ENCODE measurements at regions not wholly inside any gene's neighbourhood (a gene's known extent, or its start where the extent isn't known, plus 50 kb on each side); places are given as distances from the start of the nearest gene placed in this dataset.
A peak's percentile ranks its signal among the peaks of the same experiment; 100 is the strongest.

- DNase-seq (ENCODE audit: low spot score) = no peak
These were observed 215.6 kb downstream of the ESM1 start for GRCh38 chr5:54769746-54770145.

DNA sequence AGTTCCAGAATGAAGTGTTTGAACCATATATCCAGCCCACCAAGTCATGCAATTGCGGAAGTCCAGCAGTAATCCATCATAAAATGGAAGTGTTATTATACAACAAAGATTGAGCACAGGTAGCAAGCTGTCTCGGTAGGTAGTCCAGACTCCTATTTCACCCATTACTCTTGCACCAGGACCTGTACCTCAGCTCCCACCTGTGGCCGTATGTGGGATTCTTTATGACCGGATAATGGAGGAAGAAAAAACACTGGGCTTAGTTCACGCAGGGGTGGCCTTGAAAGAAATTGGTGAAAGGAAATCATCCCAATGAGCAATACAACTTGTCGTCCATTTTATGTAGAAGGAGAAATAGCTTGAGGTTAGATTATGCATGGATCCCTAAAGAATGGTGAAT is 216.3 kb downstream of the ESM1 start:
- no peak for DNase-seq (ENCODE audit: low spot score)

- no peak for DNase-seq (ENCODE audit: low spot score)
These were observed 218.6 kb downstream of the ESM1 start for GRCh38 chr5:54766748-54767147.

GRCh38 chr5:54765165-54766028 is 220.0 kb downstream of the ESM1 start:
- DNase-seq (ENCODE audit: low spot score) = no peak

DNA sequence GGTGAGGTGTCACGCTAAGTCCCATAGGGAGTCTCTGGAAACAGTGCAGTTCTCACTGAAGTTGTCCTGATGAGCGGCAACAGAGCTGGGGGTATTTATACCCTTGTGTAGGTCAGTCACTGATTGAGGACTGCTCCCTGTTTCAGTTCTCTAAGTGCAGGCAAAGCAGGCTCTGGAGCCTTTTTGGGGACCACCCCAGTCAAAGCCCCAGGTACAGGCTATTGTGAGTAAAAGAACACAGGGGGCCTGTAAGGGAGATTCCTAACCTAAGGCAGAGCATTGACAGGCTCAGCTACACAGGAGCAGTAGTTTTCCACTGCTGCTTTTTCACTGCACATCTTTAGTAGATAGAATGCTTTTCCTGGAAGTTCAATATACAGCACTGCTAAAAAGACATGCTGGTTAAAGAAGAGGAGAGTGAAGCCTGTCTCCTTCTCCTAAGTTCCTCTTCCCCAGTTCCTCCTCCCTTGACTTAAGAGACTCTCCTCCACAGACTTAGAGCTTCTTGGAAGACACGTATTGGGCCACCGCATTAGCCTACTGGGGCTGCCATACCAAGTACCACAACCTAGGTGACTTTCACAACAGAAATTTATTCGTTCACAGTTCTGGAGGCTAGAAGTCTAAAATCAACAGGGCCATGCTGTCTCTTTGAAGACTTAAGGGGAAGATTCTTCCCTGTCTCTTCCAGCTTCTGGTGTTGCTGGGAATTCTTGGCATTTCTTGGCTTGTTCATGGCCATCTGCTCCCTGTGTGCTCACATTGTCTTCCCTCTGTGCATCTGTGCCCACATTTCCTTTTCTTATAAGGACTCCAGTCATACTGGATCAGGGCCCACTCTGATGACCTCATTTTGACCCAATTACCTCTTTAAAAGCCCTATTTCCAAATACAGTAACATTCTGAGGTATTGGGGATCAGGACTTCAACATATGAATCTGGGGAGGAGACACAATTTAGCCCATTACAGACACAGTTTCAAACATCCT is 221.0 kb downstream of the ESM1 start:
- no peak for DNase-seq (ENCODE audit: low spot score)

DNA sequence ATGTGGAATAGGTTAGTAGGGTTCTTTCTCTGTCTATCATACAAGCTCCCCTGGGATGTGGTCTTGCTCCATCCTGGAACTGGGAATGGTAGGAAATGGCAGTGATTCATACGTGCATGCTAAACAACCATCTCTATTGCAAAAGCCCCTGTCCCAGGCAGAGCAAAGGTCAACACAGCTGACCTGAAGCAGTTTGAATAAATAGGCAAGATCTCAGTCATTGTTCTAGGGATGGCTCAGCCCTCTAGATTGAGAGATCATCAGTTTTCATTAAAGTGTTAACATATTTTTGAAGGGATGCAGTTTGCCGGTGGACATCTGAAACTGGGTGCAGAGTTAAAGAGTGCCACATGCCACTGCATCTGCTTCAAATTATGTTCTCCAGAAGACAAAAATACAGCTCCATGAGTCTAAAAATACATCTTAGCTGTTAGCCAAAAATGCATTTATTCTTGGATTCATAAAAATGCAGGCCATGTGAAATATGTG is 224.1 kb downstream of the ESM1 start:
- DNase-seq (ENCODE audit: low spot score) = no peak

DNA sequence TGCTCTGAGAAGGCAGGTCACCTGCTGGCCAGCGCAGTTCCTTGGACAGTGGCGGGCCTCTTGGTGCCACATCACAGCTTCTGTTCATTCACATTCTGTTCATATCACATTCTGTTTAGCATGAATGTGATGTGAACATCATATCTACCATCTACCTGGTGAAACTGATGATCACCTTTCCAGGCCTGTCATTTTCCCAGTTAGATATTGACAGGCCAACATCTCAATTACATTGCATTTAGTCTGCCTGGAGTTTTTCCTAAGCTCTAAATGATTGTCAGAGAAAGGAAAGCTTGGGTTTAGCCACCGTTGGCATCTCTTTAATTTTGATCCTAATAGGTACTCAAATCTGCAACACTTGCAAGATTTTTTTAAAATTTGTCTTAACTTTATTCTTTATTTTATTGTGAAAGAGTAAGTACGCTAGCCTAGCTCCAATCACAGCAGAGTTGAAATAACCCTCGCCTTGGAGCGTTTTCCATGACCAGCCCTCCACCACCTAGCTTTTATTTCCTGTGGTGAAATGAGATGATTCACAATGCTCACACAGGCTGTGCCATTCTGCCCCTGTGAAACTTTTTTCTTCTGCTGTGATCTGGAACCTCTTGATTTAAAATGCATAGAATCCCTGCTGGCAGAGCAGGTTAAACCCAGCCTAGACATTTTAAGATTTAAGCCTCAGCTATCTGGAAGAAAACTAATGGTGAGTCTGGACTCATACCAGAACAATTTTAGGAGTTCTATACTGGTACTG is 225.0 kb downstream of the ESM1 start:
- no peak for DNase-seq (ENCODE audit: low spot score)

- no peak for DNase-seq (ENCODE audit: low spot score)
These were observed 227.4 kb downstream of the ESM1 start for GRCh38 chr5:54758038-54758437.

DNA sequence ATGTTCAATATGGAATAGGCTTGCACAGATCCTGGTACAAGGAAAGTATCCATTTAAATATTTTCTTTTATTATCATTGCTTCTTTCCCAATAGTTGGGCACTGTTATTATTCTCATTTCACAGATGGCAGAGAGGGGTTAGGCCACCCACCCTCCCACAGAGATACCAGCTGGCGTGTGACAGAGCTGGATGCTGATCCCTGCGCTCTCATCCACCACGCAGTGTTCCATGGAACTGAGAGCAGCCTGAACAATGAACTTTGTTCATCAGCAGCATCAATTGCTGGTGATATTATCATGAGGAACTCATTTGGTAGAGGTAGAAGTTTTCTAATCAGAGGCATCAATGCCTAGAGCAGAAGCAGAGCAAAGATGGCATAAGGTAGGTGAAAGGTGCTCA is 227.9 kb downstream of the ESM1 start:
- no peak for DNase-seq (ENCODE audit: low spot score)

- DNase-seq (ENCODE audit: low spot score) = no peak
These were observed 228.5 kb downstream of the ESM1 start for GRCh38 chr5:54756796-54757402.

DNA sequence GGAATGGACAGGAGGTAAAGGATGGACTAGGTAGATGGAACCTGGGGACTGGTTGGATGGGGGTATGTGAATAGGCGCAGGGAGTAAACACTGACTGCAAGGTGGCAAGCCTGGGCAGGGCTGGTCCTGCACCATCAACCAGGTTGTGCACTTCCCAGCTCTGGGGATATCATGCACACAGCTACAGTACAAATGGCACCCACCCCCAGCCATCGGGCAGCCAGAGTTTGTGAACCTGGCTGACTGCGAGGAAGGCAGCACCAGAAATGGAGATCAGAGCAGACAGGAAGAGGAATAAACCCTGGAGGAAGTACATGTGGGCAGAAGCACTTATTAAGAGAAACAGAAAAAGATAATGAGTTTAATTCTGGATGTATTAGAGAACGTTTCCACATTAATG is 229.1 kb downstream of the ESM1 start:
- DNase-seq (ENCODE audit: low spot score) = peak; percentile 11

DNA sequence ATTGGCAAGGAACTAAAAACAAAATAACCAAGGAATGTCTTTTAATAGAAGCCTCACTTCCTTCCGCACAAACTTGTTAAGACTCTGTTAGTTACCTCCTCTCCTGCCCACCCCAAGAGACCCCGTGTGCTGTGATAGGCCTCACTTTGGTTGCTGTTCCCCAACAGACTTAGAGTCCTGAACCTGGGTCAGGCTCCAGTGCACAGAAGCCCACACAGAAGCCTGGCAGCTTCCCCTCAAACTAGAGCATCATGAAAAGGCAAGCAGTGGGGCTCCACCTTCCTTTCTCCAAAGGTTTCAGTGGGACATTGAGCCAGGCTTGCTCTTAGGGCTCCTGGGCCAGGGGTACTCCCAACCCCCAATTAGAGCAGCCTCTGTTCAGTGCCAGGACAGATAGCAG is 230.5 kb downstream of the ESM1 start:
- DNase-seq (ENCODE audit: low spot score) = no peak

DNA sequence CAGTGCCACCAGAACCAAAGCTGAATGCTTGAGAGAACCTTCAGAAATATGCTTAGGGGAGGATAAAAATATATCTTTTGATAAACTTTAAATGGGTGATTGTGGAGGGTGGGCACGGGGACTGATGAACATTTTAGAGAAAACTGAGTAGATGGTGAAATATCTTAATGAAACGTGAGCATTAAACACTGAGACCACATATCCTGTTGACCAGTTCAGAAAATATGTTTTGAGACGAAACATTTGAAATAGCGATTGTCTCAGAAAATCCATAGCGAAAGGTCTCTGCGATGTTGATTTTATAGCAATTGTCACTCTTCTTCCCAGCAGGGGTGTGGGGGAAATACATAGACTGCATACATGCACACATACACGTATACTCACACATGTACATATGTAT is 231.0 kb downstream of the ESM1 start:
- no peak for DNase-seq (ENCODE audit: low spot score)

DNA sequence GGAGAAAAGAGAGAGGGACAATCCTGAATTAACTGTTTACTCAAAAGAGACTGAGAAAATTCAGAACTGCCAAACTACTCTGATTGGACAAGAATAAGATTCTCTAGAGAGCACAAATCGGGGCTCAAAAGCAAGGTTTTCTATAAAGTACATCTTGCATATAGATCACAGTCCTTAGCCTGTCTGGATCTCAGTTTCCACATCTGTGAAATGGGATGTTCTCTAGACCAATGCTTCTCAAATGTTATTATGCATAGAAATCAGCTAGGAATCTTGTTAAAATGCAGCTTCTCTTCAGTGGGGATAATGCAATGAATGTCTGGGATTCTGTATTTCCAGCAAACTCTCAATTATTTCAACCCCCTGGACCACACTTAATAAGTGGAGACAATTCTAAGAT is 231.6 kb downstream of the ESM1 start:
- DNase-seq (ENCODE audit: low spot score) = no peak

DNA sequence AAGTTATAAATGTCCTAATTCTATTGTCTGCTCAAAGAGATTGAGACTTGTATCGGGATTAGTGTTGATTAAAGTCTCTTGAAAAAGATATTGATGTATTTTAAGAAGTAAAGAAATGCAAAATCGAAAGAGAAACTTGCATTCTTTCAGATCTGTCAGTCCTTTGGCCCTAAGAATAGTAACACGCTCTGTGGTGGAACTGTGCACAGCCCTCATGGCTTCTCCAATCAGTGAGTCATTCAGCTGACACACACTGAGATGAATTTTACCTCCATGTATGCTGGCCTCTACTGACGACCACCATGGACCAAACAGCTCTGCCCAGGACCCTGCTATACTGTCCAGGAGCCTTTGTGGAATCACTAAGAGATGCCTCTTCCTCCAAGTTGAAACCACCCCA is 232.4 kb downstream of the ESM1 start:
- DNase-seq (ENCODE audit: low spot score) = peak; percentile 46

DNA sequence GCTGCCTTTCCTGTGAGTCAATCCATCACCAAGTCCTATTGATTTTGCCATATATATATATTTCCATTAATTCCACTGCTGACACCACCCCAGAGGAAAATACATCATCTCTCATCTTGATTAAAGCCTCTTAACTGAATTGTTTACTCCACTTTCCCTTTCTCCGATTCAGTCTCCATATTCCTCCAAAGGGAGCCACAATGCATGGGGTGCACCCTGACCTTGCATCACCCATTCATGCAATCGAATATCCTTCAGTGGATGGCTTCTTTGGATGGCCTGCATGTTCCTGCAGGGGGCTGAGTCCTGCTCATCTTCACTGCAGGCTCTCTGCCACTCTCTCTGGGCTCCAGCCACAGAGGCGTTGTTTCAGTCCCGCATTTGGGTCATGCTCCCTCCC is 231.0 kb downstream of the SNX18 start:
- no peak for DNase-seq (ENCODE audit: low spot score)

DNA sequence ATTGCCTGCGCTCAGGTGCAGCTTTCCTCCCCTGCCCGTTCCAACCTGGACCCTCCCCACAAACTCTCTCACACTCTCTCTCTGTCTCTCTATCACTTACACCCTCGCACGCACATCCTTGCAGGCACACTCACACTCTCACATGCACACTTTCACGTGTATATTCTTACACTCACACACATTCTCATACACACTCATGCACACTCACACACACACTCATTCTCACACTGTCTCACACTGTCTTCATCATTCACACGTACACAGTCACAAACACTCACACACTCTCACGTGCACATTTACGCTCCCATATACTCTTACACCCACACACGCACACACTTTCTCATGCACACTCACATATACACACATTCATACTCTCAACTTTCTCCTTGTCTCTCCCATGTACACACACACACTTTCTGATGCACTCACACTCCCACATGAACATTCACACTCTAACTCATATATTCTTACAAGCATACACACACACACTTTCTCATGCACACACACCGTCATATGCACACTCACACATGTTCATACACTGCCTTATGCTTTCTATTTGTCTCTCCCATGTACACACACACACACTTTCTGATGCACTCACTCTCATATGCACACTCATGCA is 229.3 kb downstream of the SNX18 start:
- no peak for DNase-seq (ENCODE audit: low spot score)

DNA sequence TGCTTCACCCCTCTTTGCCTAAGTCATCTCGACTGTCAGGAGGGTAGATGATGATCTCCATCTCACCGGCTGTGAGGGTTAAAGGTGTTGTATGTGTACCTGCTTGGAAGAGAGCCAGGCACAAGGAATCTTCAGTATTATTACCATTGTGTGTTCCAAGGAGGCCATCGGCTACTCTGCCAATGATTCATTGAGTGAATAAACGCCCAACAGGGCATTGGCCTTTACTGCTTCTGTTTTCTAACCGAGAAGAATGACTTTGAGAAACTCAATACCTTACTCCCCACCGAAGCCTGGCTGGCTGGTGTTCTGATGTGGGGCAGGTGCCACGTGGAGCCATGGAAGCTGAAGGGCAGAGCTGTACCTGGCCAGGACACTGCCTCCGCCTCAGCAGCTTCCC is 228.8 kb downstream of the SNX18 start:
- no peak for DNase-seq (ENCODE audit: low spot score)

- no peak for DNase-seq (ENCODE audit: low spot score)
These were observed 228.0 kb downstream of the SNX18 start for GRCh38 chr5:54745599-54745998.

DNA sequence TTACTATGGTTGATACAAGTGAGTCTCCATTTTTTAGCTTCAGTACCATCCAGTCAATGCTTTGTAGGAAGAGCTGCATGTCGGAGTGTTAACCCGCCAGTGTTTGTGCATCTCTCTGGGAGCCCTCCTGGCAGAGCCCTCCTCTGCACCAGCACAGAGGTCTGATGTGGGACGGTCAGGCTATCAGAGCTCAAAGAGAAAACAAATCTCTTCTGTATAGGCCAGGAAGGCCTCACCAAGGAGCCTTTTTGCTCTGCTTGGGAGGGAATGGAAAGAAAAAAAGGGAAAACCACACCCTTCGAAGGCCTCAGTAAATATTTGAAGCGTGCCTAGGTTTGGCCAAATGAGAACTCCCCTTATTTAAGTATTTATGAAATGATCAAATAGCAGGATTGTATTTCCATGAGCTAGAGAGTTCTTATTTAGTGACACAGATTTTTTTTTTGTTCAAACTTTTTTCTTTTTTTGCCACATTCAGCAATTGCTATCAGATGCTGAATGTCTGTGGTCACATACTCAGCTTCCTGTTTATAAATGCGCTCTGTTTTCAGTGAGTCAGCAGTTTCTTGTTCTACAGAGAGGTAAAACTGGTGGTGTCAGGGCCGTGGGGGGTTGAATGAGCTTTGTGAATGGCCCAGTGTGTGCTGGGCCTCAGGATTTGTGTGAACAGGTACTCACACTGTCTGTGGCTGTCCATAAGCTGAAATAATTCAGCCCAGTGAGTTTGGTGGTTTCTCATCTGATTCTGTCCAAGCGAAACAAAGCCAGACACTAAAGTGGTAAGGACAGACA is 226.6 kb downstream of the SNX18 start:
- peak; percentile 78 for DNase-seq (ENCODE audit: low spot score)

Measured in CD4-positive, alpha-beta T cell treated with Interleukin-2 at 100 ng/mL for 4 hours (primary cell).